ENCODE measurements at regions not wholly inside any gene's neighbourhood (a gene's known extent, or its start where the extent isn't known, plus 50 kb on each side); places are given as distances from the start of the nearest gene placed in this dataset.

DNA sequence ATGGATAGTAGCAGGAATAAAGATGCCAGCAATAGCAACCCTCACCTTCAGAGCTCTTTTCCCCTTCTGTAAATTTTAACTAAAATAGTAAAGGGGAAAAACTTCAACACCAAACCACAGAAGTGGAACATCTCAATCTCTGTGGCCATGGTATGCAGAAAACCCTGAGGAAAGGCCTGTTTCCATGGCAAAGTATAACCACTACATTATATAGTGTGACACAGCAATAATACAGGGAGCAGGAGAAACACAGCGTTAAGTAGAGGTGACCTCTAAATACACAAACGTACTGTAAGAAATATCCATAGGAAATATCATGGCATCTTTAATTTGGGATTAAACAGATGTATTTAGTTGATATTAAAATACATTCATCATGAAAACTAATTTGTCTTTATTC is 106.4 kb downstream of the SLC24A2 start:
- no peak overlapping the region for H3K4me3 ChIP-seq (ENCODE audit: low read depth, low read length)
- DNase-seq (ENCODE audit: low read depth), result no peak
- TF ChIP-seq, protein P1, sequence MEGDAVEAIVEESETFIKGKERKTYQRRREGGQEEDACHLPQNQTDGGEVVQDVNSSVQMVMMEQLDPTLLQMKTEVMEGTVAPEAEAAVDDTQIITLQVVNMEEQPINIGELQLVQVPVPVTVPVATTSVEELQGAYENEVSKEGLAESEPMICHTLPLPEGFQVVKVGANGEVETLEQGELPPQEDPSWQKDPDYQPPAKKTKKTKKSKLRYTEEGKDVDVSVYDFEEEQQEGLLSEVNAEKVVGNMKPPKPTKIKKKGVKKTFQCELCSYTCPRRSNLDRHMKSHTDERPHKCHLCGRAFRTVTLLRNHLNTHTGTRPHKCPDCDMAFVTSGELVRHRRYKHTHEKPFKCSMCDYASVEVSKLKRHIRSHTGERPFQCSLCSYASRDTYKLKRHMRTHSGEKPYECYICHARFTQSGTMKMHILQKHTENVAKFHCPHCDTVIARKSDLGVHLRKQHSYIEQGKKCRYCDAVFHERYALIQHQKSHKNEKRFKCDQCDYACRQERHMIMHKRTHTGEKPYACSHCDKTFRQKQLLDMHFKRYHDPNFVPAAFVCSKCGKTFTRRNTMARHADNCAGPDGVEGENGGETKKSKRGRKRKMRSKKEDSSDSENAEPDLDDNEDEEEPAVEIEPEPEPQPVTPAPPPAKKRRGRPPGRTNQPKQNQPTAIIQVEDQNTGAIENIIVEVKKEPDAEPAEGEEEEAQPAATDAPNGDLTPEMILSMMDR (IDR thresholded peaks at IDR 0.05; ENCODE audit: low read depth, low read length, missing control alignments), result no peak

DNA sequence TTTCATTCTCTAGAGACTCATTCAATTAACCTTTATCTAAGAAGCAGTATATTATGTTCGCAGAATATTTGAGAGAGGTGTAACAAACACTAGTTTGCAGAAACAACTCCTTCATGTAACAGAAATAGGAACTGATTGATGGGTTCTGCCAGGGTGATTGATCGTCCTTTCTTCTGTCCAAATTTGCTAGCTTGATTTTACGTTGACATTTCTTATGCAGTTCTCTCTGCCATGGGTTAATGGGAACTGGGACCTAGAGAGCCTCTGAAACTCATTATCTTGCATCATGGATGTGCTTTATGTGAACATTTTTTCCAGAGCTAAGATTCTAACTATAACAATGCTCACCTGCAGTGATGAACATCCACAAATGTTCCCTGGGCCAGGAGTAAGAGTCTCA is 107.0 kb downstream of the SLC24A2 start:
- TF ChIP-seq, protein P1 (IDR thresholded peaks at IDR 0.05; ENCODE audit: low read depth, low read length, missing control alignments), result no peak
- no peak for DNase-seq (ENCODE audit: low read depth)
- no peak overlapping the region for H3K4me3 ChIP-seq (ENCODE audit: low read depth, low read length)

DNA sequence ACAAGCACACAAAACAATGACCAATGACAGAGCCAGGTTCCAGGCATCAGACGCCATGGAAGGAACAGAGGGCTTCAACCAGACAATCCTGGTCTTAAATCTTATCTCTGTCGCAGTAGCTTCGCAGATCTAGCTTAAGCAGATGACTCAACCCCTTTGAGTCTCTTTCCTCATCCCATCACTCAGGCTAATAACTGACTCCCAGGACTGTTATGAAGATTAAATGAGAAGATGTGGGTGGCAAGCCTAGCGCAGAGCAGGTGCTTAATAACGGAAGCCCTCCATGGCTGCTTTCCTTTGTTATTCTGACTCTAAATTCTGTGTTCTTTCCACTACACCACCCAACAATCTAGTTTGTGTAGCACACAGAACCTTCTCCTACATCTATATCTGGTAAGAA is 110.9 kb downstream of the SLC24A2 start:
- no peak for DNase-seq (ENCODE audit: low read depth)
- TF ChIP-seq, protein P1 (IDR thresholded peaks at IDR 0.05; ENCODE audit: low read depth, low read length, missing control alignments), result no peak
- H3K4me3 ChIP-seq (ENCODE audit: low read depth, low read length), result no peak overlapping the region

DNA sequence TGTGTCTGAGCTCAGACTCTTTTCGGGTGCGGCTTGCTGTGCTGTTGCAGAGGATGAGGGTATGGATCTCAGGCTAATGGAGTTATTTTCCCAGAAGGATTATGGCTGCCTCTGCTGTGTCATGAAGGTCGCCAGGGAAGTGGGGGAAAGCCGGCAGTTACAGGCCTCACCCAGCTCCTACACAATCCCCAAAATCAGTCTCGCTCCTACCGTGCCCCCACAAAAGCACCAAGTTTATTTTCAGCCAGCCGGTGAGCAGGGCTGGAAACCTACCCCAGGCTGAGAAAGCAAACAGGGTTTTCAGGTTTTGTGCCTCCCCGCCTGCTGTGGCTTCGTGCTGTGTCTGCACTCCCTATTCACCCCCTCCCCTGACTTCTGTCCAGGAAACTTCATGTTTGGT is 113.3 kb downstream of the SLC24A2 start:
- no peak overlapping the region for H3K4me3 ChIP-seq (ENCODE audit: low read depth, low read length)
- TF ChIP-seq, protein P1 (IDR thresholded peaks at IDR 0.05; ENCODE audit: low read depth, low read length, missing control alignments), result no peak
- DNase-seq (ENCODE audit: low read depth), result no peak

DNA sequence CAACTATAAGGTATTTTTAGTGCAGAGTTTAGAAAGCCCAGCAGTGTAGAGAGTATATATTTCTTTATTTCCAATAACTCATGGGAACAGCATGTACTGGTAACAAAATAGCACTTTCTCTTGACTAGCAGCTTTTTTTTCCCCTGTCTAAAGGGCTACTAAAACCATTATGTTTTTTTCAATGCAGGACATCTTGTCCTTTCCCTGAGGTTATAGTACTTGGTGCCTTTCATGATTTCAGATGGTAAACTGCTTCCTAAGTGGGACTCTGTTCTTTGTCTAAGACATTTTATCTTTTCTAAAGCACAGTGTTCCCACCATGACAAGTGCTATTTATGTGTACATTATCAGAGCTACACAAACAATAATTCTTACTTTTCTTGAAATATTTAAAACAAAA is 122.3 kb downstream of the SLC24A2 start:
- no peak overlapping the region for H3K4me3 ChIP-seq (ENCODE audit: low read depth, low read length)
- no peak for DNase-seq (ENCODE audit: low read depth)
- TF ChIP-seq, protein P1 (IDR thresholded peaks at IDR 0.05; ENCODE audit: low read depth, low read length, missing control alignments), result no peak

DNA sequence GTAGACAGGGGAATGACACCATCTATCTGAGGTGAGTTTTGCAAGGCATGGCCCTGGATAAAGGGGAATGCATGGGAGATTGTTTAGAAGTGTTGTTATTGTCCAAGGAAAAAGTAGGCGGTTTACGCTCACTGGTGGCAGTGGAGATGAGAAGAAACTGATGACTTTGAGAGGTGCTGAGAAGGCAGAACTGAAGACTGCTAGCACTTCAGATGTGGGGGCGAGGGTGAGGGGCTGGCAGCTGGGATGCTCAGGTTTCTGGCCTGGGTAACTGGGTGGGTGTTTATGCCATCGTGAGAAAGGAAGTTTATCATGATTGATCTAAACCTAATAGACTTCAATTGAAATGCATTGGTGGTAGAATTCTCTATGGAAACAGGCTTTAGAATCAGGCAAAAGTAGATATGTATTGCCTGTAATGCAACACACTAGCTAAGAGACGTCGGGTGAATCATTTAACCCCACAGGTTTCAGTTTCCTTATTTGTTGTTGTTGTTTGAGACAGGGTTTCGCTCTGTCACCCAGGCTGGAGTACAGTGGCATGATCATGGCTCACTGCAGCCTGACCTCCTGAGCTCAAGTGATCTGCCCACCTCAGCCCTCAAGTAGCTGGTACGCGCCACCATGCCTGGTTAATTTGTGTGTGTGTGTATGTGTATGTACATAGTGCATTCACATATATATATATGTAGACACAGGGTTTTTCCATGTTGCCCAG is 123.5 kb downstream of the SLC24A2 start:
- TF ChIP-seq, protein P1 (IDR thresholded peaks at IDR 0.05; ENCODE audit: low read depth, low read length, missing control alignments), result no peak
- no peak overlapping the region for H3K4me3 ChIP-seq (ENCODE audit: low read depth, low read length)
- peak; percentile 12 for DNase-seq (ENCODE audit: low read depth)

DNA sequence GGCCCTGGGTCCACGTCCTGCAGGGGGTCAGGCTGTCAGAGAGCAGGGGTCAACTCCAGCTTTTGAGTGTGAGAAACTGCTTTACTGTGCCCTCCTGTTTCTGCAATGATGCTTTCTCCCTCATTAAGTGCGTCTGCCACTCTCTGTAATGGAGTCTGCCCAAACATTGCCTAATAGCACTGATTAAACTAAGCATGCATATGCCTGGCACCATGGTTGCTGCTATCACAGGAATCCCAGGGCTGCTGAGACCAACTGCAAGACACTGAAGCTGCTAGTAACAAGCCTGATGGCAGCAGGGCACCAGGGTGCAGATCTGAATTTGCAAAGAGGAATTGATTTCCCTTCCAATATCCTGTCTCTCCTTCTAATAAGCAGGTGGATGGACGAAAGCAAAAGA is 125.3 kb downstream of the SLC24A2 start:
- TF ChIP-seq, protein P1 (IDR thresholded peaks at IDR 0.05; ENCODE audit: low read depth, low read length, missing control alignments), result no peak
- DNase-seq (ENCODE audit: low read depth), result no peak
- no peak overlapping the region for H3K4me3 ChIP-seq (ENCODE audit: low read depth, low read length)
